Gastroesophageal sphincter (tissue), 3 donors: ENCODE measurements at regions not wholly inside any gene's neighbourhood (a gene's known extent, or its start where the extent isn't known, plus 50 kb on each side); places are given as distances from the start of the nearest gene placed in this dataset.
"Not testable (repeated sequence)": the region's sequence is repeated elsewhere in the genome, so short reads cannot be mapped to it uniquely, and the experiment has no call there.

Experiments
- CTCF ChIP-seq, 4 experiments: fragments of 200-600 bp in 2 of 4; fragments of 450-650 bp in 2 of 4; sonication (generic) in 1 of 4; IDR thresholded peaks; one replicate each; pipeline ENCODE4 v1.5.1; 2017 to 2019; ENCODE audit warnings: antibody characterized with exemption in 4 of 4, mild to moderate bottlenecking in 2 of 4, moderate library complexity in 2 of 4
- EP300 ChIP-seq: sonication (generic); formaldehyde crosslinking; IDR thresholded peaks from one replicate; pipeline ENCODE4 v1.6.1; 2017; ENCODE audit warnings: antibody characterized with exemption, mild to moderate bottlenecking
- POLR2A ChIP-seq, 2 donors: fragments of 450-650 bp; IDR thresholded peaks; one replicate each; pipeline ENCODE4 v1.6.1; 2017; ENCODE audit warnings: antibody characterized with exemption in 2 of 2, mild to moderate bottlenecking in 2 of 2, moderate library complexity in 1 of 2
- POLR2AphosphoS5 ChIP-seq: sonication (generic); formaldehyde crosslinking; IDR thresholded peaks from one replicate; pipeline ENCODE4 v1.6.1; 2017; ENCODE audit warnings: antibody characterized with exemption

- TF ChIP-seq POLR2AphosphoS5; POLR2A (IDR thresholded peaks at IDR 0.05); CTCF (IDR thresholded peaks at IDR 0.05); EP300: not testable (repeated sequence)
These were observed 282.4 kb upstream of the NOTCH2NLA start for GRCh38 chr1:146511047-146511777.
